ENCODE measurements at regions not wholly inside any gene's neighbourhood (a gene's known extent, or its start where the extent isn't known, plus 50 kb on each side); places are given as distances from the start of the nearest gene placed in this dataset.

DNA sequence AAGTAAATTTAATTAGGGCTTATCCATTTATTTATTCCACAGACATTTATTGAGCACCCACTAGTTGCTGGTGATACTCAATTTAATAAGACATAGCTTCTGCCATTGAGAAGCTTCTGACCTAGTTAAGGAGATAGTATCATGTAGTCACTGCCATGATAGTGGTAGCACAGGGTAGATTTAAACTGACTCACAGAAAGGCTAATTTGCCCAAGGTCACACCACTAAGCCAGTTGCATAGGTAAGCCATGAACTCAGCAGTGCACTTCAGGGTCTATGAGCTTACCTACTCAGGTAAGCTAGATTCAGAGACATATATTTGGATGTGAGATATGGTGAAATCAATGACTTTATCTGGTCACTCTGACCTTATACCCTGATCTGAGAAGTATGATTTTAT is 168.4 kb downstream of the TNFSF18 start:
- in situ Hi-C loops (cut with HindIII; ENCODE audit: low sequenced_read_pairs): no loop called here

DNA sequence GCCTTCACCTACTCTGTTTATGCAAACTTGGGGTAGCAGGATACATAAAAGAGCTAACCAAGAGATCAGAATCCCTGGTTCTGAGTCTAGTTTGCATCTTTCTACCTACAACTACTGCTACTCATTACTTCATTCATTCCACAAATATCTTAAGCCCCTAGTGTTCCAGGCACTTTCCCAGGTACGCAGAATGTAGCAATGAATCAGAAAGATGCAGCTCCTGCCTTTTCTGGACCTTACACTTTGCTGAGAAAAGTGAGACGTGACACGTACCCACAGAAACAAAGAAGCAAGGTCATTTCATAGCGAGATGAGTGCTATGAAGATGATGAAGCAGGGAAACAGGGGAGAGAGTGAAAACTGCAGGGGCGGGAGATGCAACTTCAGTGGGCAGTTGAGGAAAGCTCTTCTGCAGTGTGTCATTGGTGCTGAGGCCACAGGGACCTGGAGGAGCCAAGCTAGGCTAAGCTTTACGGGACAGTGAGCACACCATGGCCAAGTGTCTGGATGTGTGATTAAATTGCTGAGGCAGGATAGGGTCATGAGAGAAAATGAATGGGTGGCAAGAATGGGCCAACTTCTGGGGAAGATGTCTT is 167.9 kb downstream of the TNFSF18 start:
- in situ Hi-C loops (cut with HindIII; ENCODE audit: low sequenced_read_pairs): no loop called here

DNA sequence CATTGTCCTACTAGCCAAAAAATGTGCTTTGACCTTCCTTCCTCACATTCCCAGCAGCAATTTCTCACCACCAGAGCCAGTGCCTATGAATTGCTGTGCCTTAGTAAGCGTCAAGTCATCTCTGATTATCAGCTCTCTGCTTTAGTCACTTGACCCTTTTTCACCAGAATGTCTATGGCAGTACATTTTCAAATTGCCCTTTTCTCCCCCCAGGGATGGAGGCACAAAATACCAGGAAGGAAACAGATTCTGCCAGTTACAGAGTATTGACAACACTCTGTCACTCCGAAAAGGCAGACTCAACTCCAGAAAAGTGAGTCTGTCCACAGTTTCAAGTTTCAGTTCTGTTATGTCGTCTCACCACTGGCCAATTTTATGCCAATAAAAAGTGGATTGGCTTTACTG is 167.4 kb downstream of the TNFSF18 start:
- in situ Hi-C loops (cut with HindIII; ENCODE audit: low sequenced_read_pairs): no loop called here

DNA sequence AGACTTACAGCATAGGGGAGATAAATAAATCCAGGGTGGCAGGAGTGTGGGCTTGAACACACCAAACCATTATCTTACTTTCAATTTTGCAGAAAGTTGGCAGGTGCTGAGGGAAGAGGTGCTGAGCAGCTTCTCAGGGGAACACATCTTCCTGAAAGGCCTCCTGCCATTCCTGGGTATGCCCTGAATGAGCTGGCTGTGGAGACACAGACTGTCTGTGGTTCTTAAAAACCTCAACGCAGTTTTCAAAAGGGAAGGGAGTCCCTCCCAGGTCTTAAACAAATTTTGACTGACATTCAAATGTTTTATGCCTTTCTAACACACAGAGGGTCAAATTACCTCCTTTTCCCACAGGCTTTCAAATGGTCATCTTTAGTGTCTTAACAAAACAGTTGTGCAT is 166.9 kb downstream of the TNFSF18 start:
- in situ Hi-C loops (cut with HindIII; ENCODE audit: low sequenced_read_pairs): no loop called here

DNA sequence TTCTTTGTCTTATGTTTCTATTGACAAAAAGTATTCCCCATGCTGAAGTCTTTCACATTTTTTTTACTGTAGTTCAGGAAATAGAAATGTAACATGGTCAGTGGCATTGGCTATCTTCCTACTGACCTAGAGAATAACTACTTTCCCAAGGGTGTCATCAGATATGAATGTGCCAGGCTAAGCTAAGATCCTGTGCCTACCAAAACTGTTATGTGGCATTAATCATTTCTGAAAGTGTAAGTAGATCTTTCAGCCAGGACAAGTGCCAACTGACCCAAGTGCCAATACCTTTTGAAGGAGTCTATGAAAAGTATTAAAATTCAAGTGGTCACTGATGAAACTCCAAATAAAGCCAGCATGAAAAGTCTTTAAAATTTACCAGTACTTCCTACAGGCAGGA is 165.3 kb downstream of the TNFSF18 start:
- in situ Hi-C loops (cut with HindIII; ENCODE audit: low sequenced_read_pairs): no loop called here

DNA sequence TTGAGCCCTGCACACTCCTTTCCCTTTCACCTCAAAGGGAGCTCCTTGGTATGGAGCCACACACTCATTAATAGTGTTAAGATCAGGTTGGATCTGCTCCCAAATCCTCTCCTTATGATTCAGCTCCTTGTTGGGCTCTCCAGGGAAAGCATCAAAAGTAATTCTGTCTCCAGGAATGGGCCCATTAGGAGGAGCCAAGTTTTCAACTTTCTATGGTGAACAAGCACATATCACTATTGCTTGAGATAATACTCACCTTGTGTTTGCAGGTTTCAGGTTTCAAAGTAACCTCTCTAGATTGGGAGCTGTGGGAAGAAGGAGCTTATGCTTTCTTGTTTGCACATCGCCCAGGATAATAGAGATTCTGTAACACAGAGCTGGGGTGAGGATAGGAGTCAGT is 164.8 kb downstream of the TNFSF18 start:
- in situ Hi-C loops (cut with HindIII; ENCODE audit: low sequenced_read_pairs): no loop called here

DNA sequence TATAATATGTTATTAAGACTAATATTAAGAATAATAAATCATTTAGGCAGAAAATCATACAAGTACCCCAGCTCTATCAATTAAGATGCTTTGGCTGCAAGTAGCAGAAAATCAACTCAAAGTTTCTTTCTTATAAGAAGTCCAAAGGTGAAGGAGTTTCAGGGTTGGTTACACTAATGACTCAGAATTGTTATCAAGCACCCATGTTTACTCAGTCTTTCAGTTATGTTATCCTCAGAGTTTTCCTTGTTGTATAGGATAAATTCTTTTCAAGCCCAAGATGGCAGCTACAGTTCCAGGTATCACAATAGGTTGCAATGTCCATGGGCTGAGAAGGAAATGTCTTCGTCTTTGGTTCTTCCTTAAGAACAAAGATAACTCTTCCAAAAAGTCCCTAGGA is 163.6 kb downstream of the TNFSF18 start:
- in situ Hi-C loops (cut with HindIII; ENCODE audit: low sequenced_read_pairs): no loop called here

DNA sequence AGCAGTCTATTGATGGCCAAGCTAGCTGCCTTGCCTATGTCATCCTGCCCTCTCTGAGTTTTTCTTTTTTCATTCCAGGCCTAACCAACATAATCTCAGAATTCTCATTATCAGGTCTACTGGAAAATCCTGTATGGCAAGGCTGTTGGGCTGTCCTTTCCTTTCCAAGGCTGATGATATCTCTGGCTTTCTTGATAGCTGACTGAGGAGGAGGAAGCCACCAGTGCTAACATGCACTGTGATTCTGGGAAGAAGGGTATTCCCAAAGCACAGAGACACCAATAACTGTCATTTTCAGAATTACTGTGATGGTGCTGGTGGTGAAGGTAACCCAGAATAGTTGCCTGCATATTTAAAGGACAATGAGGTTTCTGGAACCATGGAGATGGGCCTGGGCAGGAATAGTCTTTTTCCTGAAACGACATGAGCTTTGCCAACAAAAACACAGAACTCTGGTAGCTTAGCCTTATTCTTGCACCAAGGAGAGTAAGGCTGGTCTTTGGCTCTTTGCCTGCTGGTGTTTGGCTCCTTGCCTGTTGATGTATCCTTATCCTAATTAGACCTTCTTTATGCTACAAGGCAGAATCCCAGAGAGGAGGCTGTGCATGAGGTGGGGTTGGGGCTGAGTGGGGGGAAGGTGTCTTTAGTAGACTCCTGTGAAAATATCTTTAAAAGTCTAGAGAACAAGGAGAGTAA is 157.4 kb downstream of the TNFSF18 start:
- in situ Hi-C loops (cut with HindIII; ENCODE audit: low sequenced_read_pairs): loop anchor here (5.0 kb wide), 1 partner anchor 34 kb away; no protein-coding TSS in a partner anchor

DNA sequence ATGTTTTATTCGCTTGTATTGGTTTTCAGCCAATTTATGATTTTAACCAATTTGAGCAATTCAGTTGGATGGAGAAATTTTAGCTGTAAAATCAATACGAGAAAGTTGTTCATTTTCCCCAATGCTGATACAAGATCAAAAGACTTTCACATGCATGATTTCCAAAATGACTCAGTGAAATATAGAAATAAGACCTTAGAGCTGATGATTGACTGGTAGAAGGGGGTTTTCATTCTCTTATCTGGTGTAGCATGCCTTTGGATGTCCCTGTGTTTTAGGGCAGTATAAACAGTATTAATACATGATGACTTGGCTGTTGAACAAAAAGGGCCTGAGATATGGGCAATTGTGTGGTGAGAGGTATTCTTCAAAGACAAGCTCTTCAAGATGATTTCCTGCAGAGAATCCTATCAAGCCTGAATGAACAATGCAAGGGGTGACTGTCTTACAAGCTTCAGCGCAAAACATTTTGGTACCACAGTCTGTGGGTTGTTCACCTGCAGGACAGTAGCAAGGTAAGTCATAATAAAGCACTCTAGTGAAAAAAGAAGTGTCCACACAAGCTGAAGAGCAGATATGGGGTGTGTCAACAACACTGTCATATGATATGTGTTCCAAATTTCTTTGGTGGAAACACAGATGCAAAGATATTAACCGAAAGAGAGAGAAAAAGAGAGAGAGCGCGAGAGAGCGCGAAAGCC is 156.2 kb downstream of the TNFSF18 start:
- in situ Hi-C loops (cut with HindIII; ENCODE audit: low sequenced_read_pairs): loop anchor here (5.0 kb wide), 1 partner anchor 33 kb away; no protein-coding TSS in a partner anchor

DNA sequence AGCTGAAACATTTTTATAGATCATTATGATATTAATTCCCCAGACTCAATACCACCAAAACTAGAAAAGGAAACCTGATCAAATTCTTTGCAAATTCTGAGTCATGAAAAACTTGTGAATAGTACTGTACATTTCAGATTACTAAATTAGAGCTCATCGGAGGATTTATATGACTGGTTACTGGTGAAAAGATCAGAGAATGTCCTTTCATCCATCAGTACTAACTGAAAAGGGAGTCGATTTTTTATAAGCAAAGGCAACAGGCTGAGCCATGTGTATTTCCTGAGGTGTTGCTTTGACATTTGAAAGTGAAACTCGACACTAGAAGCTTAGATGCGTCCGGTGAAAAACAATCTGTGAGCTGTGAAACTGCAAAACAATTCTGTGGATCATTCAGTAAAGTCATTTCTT is 155.7 kb downstream of the TNFSF18 start:
- in situ Hi-C loops (cut with HindIII; ENCODE audit: low sequenced_read_pairs): no loop called here

DNA sequence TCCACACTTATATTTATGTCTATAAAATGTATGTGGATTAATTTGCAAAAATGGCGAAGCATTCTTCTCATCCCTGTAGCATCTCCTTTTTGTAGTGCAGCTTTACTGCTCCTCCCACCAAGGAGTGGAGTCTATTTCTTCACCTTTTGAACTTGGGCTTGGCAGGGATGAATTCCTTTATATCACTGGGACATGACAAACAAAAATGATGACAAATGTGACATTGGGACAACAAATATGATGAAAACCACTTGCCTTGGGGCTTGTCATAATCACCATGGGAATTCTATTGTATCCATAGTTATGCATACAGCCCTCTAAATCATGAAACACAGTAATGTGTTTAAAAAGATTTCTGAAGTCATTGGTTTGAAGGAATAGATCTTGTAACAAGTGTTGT is 155.0 kb downstream of the TNFSF18 start:
- in situ Hi-C loops (cut with HindIII; ENCODE audit: low sequenced_read_pairs): no loop called here

DNA sequence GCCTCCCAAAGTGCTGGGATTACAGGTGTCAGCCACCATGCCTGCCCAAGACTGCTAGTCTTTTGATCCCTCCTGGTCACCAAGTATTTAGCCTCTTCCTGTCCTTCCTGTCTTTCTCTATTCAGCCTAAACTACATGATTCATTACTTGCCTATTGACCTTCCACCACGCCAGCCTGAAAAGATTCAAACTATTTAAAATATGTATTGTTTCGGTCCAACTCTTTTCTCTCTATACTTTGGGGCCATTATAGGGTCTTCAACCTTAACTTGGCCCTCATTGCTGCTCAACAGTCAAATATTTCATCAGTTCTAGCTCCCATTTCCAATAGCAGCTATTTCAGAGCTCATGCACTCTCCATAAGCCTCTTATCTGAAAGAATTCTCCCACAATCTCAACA is 153.0 kb downstream of the TNFSF18 start:
- in situ Hi-C loops (cut with HindIII; ENCODE audit: low sequenced_read_pairs): no loop called here

DNA sequence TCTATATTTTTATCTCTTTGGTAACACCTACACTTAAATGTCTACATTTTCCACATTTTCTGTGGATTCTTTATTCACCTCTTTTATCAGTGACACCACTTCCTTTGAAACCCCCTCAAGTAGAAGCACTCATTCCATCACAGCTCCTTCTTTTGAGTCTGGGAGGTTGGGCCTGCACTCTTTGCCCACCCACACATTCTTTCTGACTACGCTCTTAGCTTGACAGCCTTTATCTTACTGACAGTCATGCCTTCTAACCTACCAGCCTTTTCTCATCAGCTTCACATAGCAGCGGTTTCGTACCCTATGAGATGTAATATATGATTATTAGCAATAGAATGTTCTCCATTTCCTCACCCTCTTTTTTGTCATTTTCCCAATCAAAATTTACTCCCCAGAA is 151.9 kb downstream of the TNFSF18 start:
- in situ Hi-C loops (cut with HindIII; ENCODE audit: low sequenced_read_pairs): no loop called here

DNA sequence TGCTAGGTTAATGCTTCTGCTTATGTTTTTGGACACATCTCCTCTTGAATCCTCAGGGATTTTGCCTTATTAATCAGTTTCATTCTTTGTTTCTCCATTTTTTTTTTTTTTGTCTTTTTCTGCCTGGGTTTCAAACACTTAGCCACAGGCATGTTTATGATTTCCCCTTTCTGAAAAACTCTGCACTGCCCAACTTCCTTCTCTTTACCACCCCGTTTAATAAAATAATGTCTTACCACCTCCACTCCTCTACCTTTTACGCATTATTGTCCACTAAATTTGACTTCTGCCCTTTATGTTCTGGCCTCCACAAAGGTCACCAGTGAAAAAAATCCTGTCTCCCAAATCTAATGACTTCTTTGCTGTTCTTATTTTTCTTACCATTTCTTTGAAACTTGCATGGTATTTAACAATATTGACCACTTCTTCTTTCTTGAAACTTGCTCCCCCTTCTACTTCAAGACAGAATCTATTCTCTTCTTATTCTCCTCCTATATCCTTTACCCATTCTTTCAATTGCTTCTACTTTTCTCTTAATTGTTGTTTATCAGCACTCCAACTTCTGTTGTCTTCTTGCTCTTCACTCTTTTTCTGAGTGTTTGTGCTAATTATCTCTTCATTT is 150.3 kb downstream of the TNFSF18 start:
- in situ Hi-C loops (cut with HindIII; ENCODE audit: low sequenced_read_pairs): no loop called here

DNA sequence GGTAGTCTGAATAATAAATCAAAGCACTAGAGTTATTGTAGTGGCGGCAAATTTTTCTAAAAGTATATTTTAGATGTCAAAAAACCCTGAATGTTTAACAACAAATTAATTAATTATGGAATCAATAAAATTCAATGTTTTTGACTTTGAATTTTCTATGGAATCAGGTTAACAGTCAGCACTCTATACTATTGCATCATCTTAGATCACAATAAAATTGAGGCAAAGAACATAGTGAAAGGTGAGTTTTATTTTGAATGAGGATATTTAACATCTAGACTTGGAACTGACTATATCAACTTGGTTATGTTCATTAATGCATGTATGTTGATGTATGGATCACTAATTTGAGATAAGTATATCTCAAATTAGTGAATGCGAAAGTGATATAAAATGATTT is 148.5 kb downstream of the TNFSF18 start:
- in situ Hi-C loops (cut with HindIII; ENCODE audit: low sequenced_read_pairs): no loop called here

DNA sequence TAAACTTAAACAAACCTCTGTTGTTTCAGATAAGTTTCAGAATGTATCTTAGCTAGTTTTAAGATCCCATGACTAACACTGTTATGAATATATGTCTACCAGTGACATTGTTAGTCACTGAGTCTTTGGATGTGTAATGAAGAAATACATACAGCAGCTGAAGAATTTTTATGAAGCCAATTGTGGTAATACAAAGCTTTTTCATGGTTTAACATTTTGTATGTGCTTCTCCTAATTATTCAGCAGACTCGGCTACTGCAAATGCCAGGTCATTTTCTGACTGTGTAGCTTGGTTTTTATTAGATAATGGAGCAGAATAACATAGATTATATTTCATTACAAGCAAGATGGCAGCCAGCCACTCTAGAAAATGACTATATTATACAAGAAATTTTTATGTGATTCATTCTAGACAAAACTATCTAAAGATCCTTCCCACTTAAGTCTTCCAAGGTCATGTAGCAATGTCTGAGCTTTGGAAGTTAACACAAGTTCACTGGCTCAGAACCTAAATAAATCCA is 147.8 kb downstream of the TNFSF18 start:
- in situ Hi-C loops (cut with HindIII; ENCODE audit: low sequenced_read_pairs): no loop called here

DNA sequence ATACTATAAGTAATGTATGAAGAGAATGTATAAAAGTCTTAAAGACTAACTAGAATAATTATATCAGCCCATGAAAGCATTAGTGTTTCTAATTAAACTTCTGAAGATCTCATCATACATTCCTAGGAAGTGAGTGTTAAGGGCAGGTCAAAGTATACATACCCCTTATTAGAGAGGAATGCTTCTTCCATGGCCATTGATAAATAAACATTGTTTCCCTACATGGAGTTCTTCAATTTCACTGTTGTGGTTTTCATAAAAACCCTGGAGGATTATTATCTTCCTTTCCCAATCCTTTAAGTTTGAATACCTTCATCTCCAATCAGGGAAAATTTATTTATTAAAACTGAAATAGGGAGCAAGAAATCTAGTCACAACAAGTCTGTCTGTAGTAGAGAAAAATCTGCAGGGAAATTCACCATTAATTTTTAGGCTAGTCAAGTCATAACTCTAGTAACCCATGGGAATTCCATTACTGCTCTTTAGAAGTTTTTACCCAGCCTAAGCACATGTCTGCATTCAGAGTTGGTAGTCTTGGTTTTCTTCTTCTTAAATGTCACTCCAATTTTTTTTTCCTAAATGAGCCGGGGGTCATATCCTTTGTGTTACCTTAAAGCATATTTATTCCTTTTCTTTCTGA is 147.0 kb downstream of the TNFSF18 start:
- in situ Hi-C loops (cut with HindIII; ENCODE audit: low sequenced_read_pairs): no loop called here

DNA sequence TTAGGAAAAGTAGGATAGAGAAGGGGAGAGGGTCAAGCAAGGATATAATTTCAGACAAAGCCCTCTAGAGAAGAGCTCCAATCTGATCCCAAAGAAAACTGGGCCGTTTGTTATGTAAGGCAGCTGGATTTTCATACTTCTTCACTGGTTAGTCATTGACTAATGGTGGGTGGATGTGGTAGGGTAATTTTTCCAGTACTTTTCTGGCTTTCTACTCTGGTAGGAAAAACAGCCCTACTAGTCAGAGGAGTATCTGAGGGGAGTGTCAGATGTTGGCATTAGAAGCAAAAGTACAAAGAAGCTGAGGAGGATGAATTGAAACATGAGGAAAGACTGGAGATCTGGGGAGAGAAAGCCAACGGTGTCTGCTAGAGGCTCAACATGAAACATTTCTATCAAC is 145.3 kb downstream of the TNFSF18 start:
- in situ Hi-C loops (cut with HindIII; ENCODE audit: low sequenced_read_pairs): no loop called here

DNA sequence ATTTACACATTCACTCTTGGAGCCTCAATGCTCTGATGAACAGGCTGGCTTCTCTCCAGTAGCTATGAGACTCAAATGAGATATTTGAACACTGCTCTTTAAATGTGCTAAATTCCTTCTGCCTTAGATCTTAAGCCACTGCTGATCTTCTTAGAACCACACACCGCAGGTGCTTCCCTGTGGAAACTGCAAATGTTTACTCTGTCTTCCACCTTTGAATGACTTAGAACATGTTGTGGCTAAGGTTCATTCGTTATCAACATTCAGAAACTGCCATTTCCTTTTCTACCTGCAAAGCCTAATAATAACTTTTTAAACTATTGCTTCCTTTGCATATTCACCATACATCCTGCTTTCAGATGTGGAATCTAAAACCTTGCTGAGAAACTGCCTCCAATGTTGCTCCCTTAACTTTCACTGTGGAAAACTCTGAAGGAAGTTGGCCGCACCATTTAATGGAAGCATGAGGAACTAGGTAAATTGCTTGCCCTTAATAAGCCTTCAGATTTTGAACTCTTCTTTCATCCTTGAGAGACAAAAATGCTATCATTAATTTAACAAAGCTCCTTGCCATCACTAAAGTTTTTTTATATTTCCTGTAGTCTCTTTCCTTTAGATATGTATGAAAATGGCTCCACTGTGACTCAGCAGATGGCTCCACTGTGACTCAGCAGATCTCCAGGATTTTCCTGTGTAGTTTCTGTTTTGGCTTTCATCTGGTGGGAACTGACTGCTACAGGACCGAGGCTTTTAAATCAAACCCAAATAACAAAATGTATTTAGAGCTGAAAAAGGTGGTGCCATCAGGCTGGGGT is 143.8 kb downstream of the TNFSF18 start:
- in situ Hi-C loops (cut with HindIII; ENCODE audit: low sequenced_read_pairs): no loop called here

DNA sequence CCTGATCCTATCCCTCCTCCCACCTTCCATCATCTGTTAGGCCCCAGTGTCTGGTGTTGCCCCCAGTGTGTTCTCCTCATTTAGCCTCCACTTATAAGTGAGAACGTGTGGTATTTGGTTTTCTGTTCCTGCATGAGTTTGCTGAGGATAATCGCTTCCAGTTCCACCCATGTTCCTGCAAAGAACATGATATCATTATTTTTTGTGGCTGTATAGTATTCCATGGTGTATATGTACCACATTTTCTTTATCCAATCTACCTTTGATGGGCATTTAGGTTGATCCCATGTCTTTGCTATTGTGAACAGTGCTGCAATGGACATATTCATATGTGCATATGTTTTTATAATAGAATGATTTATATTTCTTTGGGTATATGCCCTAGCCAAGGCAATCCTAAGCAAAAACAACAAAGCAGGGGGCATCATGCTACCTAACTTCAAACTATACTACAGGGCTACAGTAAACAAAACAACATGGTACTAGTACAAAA is 142.9 kb downstream of the TNFSF18 start:
- in situ Hi-C loops (cut with HindIII; ENCODE audit: low sequenced_read_pairs): no loop called here

Measured in endothelial cell of hepatic sinusoid (primary cell).